HG03520 (cell line): ENCODE measurements at regions not wholly inside any gene's neighbourhood (a gene's known extent, or its start where the extent isn't known, plus 50 kb on each side); places are given as distances from the start of the nearest gene placed in this dataset.
"Not testable (repeated sequence)": the region's sequence is repeated elsewhere in the genome, so short reads cannot be mapped to it uniquely, and the experiment has no call there.

Experiments
- ATAC-seq: cut with Tn5 transposase; IDR thresholded peaks from one replicate; pipeline ENCODE4 v1.9.1; 2021; ENCODE audit warnings: mild to moderate bottlenecking, moderate library complexity; ENCODE audit not compliant: unreplicated experiment

- no peak for ATAC-seq
Observed at GRCh38 chr4:94011190-94011589, 182.6 kb downstream of the ATOH1 start.

DNA sequence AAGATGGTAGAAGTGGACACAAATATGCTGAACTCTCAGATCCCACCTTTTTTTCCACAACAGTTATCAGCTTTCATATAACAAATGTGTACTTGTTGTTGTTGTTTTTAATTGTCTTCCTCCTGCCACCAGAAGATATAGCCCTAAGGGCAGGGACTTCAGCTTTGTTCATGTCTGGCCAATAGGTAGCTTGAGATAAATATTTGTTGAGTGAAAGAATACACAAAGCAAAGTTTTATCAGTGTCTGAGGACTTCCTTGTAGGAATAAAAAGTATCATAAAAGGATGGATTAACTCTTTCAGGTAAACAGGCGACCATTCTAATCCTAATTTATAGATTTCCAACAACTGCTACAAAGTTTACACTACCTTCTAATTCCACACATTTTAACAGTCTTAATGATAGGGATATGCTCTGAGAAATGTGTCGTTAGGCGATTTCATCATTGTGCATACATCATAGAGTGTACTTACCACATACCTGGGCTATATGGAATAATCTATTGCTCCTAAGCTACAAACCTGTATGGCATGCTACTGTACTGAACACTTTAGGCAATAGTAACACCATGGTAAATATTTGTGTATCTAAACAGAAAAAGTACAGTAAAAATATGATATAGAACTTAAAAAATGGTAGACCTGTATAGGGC is 186.1 kb downstream of the ATOH1 start:
- no peak for ATAC-seq

- no peak for ATAC-seq
Observed at GRCh38 chr4:94015956-94016355, 187.4 kb downstream of the ATOH1 start.

DNA sequence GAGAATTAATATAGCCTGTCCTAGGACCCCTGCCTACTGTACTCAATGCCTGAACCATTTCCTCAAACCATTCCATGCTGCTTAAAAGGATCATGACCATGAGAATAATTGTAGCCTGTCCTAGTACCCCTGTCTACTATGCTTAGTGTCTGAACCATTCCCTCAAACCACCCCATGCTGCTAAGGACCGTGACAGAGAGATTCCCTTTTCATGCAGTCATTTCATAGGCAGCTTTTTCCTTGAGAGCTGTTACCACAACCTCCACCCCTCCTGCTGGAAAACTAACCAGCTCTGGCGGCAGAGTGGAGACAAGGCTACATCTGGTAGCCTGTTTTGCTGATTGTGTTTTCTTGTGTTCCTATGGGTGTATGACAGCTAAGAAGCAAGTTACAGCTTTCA is 174.9 kb upstream of the SMARCAD1 start:
- no peak for ATAC-seq

DNA sequence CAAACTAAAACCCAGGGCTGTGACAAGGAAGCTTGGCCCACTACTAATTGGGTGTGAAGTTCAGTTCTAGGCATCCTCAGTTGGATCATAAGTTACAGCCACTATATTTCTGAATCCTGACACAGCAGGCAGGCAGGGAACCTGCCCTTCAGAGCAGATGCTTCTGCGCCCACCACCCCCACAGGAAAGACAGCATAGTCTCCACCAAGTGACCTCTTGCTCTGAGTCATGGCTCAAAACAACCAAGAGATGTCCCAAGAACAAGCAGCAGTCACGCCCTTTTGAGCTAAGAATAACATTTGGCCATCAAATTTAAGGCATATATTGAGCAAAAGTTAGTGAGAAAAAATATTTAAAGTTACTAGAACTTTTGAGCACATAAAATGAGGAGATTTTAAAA is 170.7 kb upstream of the SMARCAD1 start:
- peak; percentile 80 for ATAC-seq

DNA sequence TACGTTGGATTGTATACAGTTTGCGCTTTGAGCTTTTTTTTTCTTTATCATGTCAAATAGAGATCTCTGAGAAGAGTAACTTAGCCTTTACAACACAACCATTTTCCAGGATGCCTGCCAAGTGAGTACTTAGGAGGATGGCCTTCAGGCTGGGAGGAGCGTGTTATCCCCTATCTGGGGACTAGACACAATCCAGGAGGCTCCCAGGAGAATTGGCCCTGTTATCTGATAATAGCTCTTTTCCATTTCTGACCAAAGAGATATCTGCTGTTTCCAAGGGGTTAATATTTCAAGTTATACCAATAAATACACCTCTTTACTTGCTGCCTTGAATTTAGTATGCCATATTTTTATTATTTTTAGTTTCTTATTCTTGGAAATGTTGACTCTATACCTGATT is 169.5 kb upstream of the SMARCAD1 start:
- no peak for ATAC-seq

- no peak for ATAC-seq
Observed at GRCh38 chr4:94039226-94039625, 168.4 kb upstream of the SMARCAD1 start.

- ATAC-seq: not testable (repeated sequence)
Observed at GRCh38 chr4:94044471-94044870, 163.2 kb upstream of the SMARCAD1 start.

- ATAC-seq: no peak
Observed at GRCh38 chr4:94063084-94063483, 144.6 kb upstream of the SMARCAD1 start.

- no peak for ATAC-seq
Observed at GRCh38 chr4:94068753-94069719, 138.6 kb upstream of the SMARCAD1 start.

- no peak for ATAC-seq
Observed at GRCh38 chr4:94076498-94076897, 131.2 kb upstream of the SMARCAD1 start.

GRCh38 chr4:94084155-94084554 is 123.5 kb upstream of the SMARCAD1 start:
- no peak for ATAC-seq

DNA sequence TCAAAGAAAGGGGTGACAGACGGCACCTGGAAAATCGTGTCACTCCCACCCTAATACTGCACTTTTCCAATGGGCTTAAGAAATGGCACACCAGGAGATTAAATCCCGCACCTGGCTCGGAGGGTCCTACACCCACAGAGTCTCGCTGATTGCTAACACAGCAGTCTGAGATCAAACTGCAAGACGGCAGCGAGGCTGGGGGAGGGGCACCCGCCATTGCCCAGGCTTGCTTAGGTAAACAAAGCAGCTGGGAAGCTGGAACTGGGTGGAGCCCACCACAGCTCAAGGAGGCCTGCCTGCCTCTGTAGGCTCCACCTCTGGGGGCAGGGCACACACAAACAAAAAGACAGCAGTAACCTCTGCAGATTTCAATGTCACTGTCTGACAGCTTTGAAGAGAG is 108.5 kb upstream of the SMARCAD1 start:
- not testable (repeated sequence) for ATAC-seq

GRCh38 chr4:94112644-94113043 is 95.0 kb upstream of the SMARCAD1 start:
- no peak for ATAC-seq

- no peak for ATAC-seq
Observed at GRCh38 chr4:94115687-94116086, 92.0 kb upstream of the SMARCAD1 start.

GRCh38 chr4:94116842-94117241 is 90.8 kb upstream of the SMARCAD1 start:
- no peak for ATAC-seq

GRCh38 chr4:94126669-94127068 is 81.0 kb upstream of the SMARCAD1 start:
- no peak for ATAC-seq

DNA sequence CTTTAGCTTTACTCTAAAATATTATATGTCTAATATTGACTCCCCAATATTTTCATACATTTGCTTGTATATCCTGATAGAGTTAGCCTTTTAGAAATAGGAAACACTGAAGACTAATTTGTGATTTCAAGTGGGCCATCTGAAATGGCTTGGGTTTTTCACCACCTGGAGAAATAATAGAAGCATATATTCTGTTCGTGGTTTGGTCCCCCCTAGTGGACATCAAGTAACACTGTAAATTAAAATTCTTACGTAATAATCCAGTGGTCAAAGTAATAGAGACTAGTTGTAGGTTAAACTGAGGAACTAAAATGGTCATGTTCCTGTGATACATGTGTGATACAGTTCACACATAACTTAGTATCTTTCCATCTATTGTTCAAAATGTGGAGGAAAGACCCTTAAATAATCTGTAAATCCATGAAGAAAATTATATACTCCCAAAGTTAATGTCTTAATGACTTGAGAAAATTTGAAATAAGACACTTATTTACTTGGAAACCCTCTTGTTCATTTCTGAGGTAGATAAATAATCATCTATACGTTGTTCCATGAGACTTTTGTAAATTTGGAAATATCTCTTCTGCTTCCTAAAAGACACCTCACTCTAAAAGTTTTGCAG is 79.8 kb upstream of the SMARCAD1 start:
- ATAC-seq: peak; percentile 78

- no peak for ATAC-seq
Observed at GRCh38 chr4:94131212-94131611, 76.5 kb upstream of the SMARCAD1 start.

GRCh38 chr4:94135701-94136100 is 72.0 kb upstream of the SMARCAD1 start:
- no peak for ATAC-seq

DNA sequence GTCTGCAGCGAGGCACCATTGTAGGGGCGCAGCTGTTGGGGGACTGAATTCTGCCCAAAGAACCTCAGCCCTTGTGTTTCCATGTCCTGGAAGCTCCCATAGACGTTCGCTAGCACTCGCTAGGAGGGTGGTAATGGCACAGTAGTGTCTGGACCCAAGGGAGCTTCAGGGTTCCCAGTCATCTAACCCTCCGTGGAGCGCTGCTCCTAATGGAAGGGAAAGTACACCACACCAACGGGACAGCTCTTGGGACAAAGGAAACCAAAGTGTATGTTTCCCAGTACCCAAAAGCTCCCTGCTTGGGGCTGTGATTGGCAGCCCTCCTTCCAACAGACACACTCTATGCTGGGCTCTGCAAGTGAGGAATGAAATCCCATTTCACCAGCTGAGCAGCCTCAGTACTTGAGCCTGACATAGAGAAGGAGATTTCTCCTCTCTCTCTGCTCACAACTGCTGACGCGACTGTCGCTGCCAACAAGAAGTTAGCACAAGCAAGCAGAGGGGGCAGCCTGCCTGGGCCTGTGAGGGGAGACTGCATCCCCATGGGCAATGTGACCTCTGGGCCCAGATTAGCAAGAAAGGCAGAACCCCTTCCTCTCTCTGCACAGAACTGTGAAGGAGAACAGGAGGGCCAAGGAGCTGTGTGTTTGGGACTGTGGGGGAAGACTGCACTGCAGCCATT is 67.6 kb upstream of the SMARCAD1 start:
- no peak for ATAC-seq
